ENCODE measurements at regions not wholly inside any gene's neighbourhood (a gene's known extent, or its start where the extent isn't known, plus 50 kb on each side); places are given as distances from the start of the nearest gene placed in this dataset.

DNA sequence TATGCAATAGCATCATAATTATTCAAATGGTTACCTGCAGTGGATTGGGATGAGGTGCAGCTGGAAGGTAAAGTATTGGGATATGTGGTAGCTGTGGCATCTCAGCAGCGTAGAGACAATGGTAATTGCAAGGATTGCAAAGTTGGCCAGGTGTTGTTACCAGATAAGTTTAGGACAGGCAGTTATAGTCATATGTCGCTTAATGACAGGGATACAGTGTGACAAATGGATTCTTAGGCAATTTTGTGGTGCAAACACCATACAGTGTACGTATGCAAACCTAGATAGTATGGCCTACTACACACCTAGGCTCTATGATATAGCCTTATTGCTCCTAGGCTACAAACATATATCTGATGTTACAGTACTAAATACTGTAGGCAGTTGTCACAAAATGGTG is 163.5 kb upstream of the LYZL2 start:
- TF ChIP-seq CTCF (IDR thresholded peaks at IDR 0.05) (no peak), POLR2AphosphoS5 (IDR thresholded peaks at IDR 0.05) (no peak), POLR2A (IDR thresholded peaks at IDR 0.05) (no peak)
